Left ventricle myocardium inferior (tissue), 1 donor: ENCODE measurements at regions not wholly inside any gene's neighbourhood (a gene's known extent, or its start where the extent isn't known, plus 50 kb on each side); places are given as distances from the start of the nearest gene placed in this dataset.

Experiments
- DNase-seq: peaks from one replicate; pipeline ENCODE4 v3.0.0-alpha.2; 2020
- H3K27ac ChIP-seq: fragments of 200-600 bp; replicated peaks from 2 replicates; pipeline ENCODE4 v1.8.0; 2021
- H3K27me3 ChIP-seq: fragments of 200-600 bp; 2 replicates; pipeline ENCODE4 v1.8.0; 2021; ENCODE audit warnings: low read depth
- H3K36me3 ChIP-seq: fragments of 200-600 bp; 2 replicates; pipeline ENCODE4 v1.8.0; 2021
- H3K4me1 ChIP-seq: fragments of 200-600 bp; 2 replicates; pipeline ENCODE4 v1.8.0; 2021
- H3K4me3 ChIP-seq: fragments of 200-600 bp; 2 replicates; pipeline ENCODE4 v1.8.0; 2021; ENCODE audit warnings: mild to moderate bottlenecking, moderate library complexity
- H3K9me3 ChIP-seq: fragments of 200-600 bp; replicated peaks from 2 replicates; pipeline ENCODE4 v1.8.0; 2021
- intact Hi-C: fragments of 100-400 bp; cut with micrococcal nuclease; formaldehyde crosslinking; loops from one replicate; pipeline ENCODE4 v1.11.0; 2022
- TF ChIP-seq, protein P1 (sequence below): fragments of 200-600 bp; IDR thresholded peaks from 2 replicates; pipeline ENCODE4 v1.8.0; 2021; ENCODE audit warnings: antibody characterized with exemption, mild to moderate bottlenecking, borderline replicate concordance
- donor health status: DM: no; HTN: yes; CAD: no; lungs with severe emphysema.

DNA sequence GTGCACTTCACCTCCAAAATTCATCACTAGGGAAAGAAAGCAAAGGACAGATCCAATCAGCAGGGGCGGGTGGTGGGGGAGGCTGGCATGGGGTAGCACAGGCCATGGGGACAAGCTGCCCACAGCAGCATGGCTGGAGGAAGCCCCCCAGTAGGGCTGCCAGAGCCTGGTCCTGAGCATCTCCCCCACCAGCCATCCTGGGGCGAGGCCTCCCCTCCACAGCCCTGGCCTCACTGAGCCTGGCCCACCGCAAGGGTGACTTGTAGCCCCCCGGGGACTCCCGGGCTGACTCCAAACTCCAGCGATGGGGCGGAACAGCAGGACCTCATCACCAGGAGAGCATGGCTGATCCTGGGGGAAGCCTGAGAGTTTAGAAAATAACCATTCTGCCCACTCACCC, 92.4 kb upstream of the TCERG1L start:
- no peak overlapping the region for H3K27ac ChIP-seq
- intact Hi-C loops = no loop called here

DNA sequence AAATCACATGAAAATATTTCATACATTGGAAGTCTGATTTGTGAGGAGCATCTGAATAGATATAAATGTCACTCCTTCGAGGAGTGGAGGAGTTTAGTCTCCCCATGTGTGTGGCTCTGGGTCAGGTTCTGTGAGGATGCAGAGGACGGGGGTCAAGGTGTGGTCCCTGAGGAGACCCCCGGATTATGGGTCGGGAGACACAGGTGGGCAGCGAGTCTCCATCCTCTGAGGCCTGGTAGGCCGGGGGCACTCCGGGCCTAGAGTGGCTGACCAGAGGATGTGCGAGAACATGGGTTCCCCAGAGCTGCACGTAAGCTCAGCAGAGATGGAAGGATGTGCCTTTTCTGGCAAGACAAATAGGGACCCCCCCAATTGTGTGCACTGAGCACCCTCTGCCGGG, 93.4 kb upstream of the TCERG1L start:
- intact Hi-C loops = no loop called here
- no peak overlapping the region for H3K27ac ChIP-seq
- no peaks in the 10 kb centered on the region for H3K9me3 ChIP-seq
- H3K27me3 ChIP-seq = peaks cover 68% of the 10 kb centered on the region
- H3K4me3 ChIP-seq = no peak overlapping the region
- H3K36me3 ChIP-seq = no peaks in the 10 kb centered on the region
- no peak for DNase-seq
- H3K4me1 ChIP-seq = no peaks in the 10 kb centered on the region
- TF ChIP-seq, protein P1, sequence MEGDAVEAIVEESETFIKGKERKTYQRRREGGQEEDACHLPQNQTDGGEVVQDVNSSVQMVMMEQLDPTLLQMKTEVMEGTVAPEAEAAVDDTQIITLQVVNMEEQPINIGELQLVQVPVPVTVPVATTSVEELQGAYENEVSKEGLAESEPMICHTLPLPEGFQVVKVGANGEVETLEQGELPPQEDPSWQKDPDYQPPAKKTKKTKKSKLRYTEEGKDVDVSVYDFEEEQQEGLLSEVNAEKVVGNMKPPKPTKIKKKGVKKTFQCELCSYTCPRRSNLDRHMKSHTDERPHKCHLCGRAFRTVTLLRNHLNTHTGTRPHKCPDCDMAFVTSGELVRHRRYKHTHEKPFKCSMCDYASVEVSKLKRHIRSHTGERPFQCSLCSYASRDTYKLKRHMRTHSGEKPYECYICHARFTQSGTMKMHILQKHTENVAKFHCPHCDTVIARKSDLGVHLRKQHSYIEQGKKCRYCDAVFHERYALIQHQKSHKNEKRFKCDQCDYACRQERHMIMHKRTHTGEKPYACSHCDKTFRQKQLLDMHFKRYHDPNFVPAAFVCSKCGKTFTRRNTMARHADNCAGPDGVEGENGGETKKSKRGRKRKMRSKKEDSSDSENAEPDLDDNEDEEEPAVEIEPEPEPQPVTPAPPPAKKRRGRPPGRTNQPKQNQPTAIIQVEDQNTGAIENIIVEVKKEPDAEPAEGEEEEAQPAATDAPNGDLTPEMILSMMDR = no peak

More for the DNA sequence above, 92.4 kb upstream of the TCERG1L start:
- no peak for DNase-seq
- H3K4me3 ChIP-seq = no peak overlapping the region
- H3K9me3 ChIP-seq = no peaks in the 10 kb centered on the region
- H3K4me1 ChIP-seq = no peaks in the 10 kb centered on the region
- H3K36me3 ChIP-seq = no peaks in the 10 kb centered on the region
- TF ChIP-seq, protein P1 = no peak
- H3K27me3 ChIP-seq = peaks cover 67% of the 10 kb centered on the region

DNA sequence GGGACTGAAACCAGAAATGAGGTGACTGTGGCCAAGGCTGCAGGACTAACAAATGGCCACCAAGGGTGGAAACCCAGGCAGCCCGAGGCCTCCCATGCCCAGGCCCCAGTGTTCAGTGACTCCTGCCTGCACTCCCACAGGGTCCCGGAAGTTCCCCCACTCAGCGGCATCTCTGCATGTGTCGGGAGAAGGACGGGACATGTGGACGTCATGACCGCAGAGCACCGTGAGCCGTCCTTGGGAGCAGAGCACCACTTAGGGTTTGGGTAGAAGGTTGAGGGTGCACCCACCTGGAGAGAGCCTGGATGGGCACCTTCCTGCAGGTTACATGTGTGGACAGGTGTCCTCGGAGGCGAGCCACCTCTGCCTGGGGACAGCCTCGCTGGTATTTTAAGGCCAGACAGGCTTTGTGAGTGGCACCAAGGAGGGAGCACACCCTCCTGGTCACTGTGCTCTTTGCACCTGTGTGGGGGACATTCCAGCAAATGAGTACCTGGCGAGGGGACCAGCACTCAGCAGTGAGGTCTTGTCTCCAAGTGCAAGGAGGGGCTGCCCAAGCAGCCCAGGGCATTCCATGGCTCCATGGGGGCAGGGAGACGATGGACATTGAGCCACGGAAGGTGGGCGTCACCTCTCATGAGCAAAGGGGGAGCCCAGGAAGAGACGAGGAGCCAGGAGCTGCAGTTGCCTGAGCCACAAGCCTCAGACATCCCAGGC, 95.3 kb upstream of the TCERG1L start:
- H3K27me3 ChIP-seq = peaks cover 67% of the 10 kb centered on the region
- no peak overlapping the region for H3K27ac ChIP-seq
- no peaks in the 10 kb centered on the region for H3K9me3 ChIP-seq
- H3K4me3 ChIP-seq = no peak overlapping the region
- H3K4me1 ChIP-seq = no peaks in the 10 kb centered on the region
- H3K36me3 ChIP-seq = no peaks in the 10 kb centered on the region
- no peak for DNase-seq
- intact Hi-C loops = no loop called here
- TF ChIP-seq, protein P1 = no peak

DNA sequence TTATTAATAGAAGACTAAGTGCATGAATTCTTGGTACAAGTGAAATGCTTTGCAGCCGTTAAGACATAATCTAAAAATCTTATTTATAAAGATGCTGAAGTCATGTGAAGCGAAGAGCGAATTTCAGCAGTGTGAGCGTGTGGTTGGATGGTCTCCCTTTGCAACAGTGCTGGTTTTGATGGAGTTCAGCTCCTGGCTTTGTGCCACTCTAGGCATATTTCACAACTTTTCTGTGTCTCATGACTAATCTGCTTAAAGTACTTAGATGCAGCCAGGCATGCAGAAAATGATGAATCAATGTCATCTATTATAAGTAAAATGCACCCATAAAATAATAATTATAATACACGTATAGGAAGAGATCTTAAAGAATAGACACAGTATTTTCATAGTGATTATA, 107.2 kb upstream of the TCERG1L start:
- Histone ChIP-seq H3K36me3 (no peaks in the 10 kb centered on the region), H3K27ac (no peak overlapping the region), H3K9me3 (peaks cover 17% of the 10 kb centered on the region), H3K27me3 (peaks cover 45% of the 10 kb centered on the region), H3K4me3 (no peak overlapping the region), H3K4me1 (no peaks in the 10 kb centered on the region)
- DNase-seq = no peak
- TF ChIP-seq, protein P1 = no peak
- intact Hi-C loops = no loop called here

DNA sequence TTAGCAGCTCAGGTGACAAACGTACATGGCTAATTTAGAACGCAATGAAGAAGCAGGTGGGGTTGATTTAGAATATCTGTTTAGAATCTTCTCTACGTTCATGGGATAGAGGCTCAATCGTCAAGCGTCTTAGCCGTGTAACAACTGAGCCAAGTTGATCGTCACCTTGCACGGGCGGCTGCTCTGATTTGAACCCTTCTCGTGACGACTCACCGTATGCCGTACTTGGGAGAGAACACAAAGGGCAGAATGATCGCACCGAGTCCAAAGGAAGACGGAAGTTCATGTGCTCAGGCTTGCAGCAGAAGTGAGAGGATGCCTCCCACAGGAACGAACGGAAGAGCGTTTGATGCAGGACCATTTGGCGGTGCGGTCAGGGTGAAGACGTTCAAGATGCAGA, 108.3 kb upstream of the TCERG1L start:
- Histone ChIP-seq H3K4me1 (no peaks in the 10 kb centered on the region), H3K36me3 (no peaks in the 10 kb centered on the region), H3K4me3 (no peak overlapping the region), H3K27me3 (peaks cover 46% of the 10 kb centered on the region), H3K27ac (no peak overlapping the region), H3K9me3 (peaks cover 17% of the 10 kb centered on the region)
- TF ChIP-seq, protein P1 = no peak
- no peak for DNase-seq
- intact Hi-C loops = no loop called here
